ENCODE measurements at regions not wholly inside any gene's neighbourhood (a gene's known extent, or its start where the extent isn't known, plus 50 kb on each side); places are given as distances from the start of the nearest gene placed in this dataset.
"Not testable (repeated sequence)": the region's sequence is repeated elsewhere in the genome, so short reads cannot be mapped to it uniquely, and the experiment has no call there.

DNA sequence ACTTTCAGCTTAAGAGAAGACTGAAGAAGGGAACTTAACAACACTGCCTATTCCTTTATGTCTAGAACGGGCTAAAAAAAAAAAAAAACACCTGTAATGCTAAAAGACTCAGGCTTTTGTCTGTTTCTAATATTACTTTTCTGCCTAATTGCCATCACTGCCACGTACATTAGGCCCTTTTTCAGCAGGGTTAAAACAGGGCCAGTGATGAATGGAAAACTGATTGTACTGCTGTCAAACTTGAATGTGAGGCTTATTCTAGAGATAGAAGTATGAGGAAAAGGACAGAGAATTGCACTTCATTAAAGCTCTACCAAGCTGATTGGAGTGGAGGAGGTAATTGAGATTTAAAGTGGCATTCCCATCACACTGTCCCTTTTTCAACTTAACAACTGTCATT is 535.8 kb downstream of the PRKD1 start:
- ATAC-seq (ENCODE audit: low read depth) (no peak), DNase-seq (no peak)
- Mint-ChIP-seq H3K4me1 (no peaks in the 10 kb centered on the region), H3K36me3 (no peaks in the 10 kb centered on the region), H3K27ac (no peak overlapping the region), H3K27me3 (no peaks in the 10 kb centered on the region), H3K4me3 (no peak overlapping the region), H3K9me3 (no peaks in the 10 kb centered on the region)
- POLR2A ChIA-PET: no interaction called here

DNA sequence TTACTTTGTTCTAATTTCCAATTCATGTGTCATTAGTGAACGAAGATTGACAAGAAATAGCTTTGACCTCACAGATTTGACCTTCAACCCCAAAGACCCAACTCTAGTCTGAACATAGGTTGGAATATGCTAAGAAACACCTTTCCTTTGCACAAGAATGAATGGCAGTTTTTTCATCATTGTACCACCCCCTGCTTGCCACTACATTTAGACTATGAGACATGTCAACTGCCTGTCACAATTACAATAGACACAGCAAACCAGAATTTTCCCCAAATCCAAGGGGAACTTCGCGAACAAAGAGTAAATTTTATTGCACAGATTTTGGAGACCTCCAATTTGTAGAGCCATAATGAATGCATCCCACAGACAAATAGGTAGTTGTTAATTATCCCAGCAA is 535.4 kb downstream of the PRKD1 start:
- H3K27me3 Mint-ChIP-seq: no peaks in the 10 kb centered on the region

DNA sequence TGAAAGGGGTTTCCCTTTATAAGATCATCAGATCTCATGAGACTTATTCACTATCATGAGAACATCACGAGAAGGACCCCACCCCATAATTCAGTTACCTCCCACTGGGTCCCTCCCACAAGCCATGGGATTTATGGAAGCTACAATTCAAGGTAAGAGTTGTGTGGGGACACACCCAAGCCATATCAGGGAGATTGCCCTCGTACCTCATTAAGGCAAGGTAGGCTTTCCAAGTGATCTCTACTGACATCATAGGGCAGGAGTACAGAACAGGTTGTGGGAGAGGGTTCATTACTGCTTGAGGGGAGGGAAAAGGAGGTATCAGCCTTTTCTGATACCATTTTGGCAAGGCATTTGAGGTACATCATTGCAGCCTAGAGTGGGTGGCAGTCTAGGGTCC is 524.6 kb downstream of the PRKD1 start:
- Mint-ChIP-seq H3K27ac (no peak overlapping the region), H3K9me3 (peaks cover 9% of the 10 kb centered on the region), H3K36me3 (no peaks in the 10 kb centered on the region), H3K4me3 (no peak overlapping the region), H3K27me3 (no peaks in the 10 kb centered on the region), H3K4me1 (no peaks in the 10 kb centered on the region)
- DNase-seq (no peak), ATAC-seq (ENCODE audit: low read depth) (no peak)
- POLR2A ChIA-PET: no interaction called here

More for the DNA sequence above, 535.4 kb downstream of the PRKD1 start:
- Mint-ChIP-seq H3K4me1 (no peaks in the 10 kb centered on the region), H3K9me3 (no peaks in the 10 kb centered on the region), H3K4me3 (no peak overlapping the region), H3K27ac (no peak overlapping the region), H3K36me3 (no peaks in the 10 kb centered on the region)
- ATAC-seq (ENCODE audit: low read depth): no peak
- DNase-seq: no peak
- POLR2A ChIA-PET: no interaction called here

DNA sequence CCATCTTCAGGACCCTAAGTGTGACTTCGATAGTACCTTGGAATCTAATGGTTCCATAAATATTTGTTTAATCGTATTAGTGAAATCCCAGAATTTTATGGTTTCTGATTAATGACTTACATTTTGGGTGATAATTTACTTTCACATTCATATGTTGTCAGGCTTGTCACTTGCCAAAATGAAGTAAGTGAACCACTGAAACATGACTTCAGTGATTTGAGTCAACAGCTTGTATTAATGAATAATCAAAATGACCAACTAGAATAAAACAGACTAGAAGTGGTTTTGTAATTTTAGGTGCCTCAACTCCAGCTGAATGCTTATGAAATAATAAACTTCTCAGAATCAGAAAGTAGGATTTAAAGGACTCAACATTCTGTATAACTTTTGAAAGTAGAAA is 517.1 kb downstream of the PRKD1 start:
- DNase-seq (no peak), ATAC-seq (ENCODE audit: low read depth) (no peak)
- H3K36me3 Mint-ChIP-seq: no peaks in the 10 kb centered on the region
- peaks cover 19% of the 10 kb centered on the region for H3K9me3 Mint-ChIP-seq
- no peaks in the 10 kb centered on the region for H3K27me3 Mint-ChIP-seq
- H3K27ac Mint-ChIP-seq: no peak overlapping the region
- no peak overlapping the region for H3K4me3 Mint-ChIP-seq
- POLR2A ChIA-PET: no interaction called here
- no peaks in the 10 kb centered on the region for H3K4me1 Mint-ChIP-seq

DNA sequence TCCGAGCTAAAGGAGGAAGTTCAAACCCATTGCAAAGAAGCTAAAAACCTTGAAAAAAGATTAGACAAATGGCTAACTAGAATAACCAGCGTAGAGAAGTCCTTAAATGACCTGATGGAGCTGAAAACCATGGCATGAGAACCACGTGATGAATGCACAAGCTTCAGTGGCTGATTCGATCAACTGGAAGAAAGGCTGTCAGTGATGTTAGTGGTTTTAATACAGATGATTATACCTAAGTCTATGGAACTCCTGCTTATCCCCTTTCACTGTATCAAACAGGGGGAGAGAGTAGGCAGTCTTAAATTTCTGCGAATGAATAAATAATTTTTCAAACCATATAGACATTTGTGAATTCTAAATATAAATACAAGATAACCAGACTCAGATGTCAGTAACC is 512.7 kb downstream of the PRKD1 start:
- H3K4me1 Mint-ChIP-seq; H3K9me3 Mint-ChIP-seq; H3K4me3 Mint-ChIP-seq; DNase-seq; H3K36me3 Mint-ChIP-seq; POLR2A ChIA-PET; ATAC-seq (ENCODE audit: low read depth); H3K27ac Mint-ChIP-seq; H3K27me3 Mint-ChIP-seq: not testable (repeated sequence)

DNA sequence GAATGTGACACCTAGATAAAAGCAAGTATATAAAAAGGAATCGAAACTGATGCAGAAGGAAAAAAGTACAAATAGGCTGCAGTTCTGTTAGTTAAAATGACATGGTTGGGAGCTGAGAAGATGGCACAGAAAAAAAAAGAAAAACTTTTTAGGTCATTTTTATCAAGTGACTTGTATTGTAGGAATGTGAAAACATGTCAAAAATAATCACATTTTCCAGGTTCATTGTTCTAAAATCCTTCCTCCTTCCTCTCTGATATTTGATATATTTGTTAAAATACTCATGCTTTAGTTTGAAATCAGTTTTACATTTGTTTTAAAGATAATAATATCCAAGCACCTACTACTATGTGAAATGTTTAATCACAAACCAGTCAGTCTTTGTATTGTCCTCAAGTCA is 507.9 kb downstream of the PRKD1 start:
- no peak overlapping the region for H3K27ac Mint-ChIP-seq
- DNase-seq: no peak

DNA sequence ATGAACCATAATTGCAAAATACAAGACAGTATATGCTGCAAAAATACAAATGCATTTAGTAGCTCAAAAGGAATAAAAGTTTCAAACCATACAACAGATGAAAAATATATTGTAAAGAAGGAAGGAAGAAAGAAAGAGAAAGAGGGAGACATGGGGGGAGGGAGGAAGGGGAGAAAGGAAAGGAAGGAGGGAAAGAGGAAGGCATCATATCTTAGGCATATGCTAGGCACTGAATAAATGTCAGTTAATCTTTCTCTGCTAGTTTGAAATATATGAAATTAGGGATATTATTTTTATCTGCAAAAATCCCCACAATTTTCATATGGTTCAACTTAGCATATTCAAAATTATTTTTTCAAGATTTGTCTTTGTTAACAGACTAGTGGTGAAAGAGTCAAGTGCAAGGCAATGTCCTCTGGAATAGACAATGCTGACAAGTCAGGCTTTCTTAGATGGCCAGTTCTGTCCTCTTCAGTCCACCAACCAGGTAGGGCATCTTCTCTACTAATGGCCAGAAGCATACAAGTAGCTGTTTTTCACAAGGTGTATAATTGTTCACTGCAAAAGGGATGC is 506.4 kb downstream of the PRKD1 start:
- DNase-seq (no peak), ATAC-seq (ENCODE audit: low read depth) (no peak)
- Mint-ChIP-seq H3K27ac (no peak overlapping the region), H3K9me3 (peaks cover 3% of the 10 kb centered on the region), H3K36me3 (no peaks in the 10 kb centered on the region), H3K4me3 (no peak overlapping the region), H3K27me3 (no peaks in the 10 kb centered on the region), H3K4me1 (no peaks in the 10 kb centered on the region)
- POLR2A ChIA-PET: no interaction called here

More for the DNA sequence above, 507.9 kb downstream of the PRKD1 start:
- H3K27me3 Mint-ChIP-seq: no peaks in the 10 kb centered on the region
- no peak for ATAC-seq (ENCODE audit: low read depth)
- no peak overlapping the region for H3K4me3 Mint-ChIP-seq
- H3K9me3 Mint-ChIP-seq: peaks cover 3% of the 10 kb centered on the region
- H3K4me1 Mint-ChIP-seq: no peaks in the 10 kb centered on the region
- H3K36me3 Mint-ChIP-seq: no peaks in the 10 kb centered on the region
- POLR2A ChIA-PET: no interaction called here

DNA sequence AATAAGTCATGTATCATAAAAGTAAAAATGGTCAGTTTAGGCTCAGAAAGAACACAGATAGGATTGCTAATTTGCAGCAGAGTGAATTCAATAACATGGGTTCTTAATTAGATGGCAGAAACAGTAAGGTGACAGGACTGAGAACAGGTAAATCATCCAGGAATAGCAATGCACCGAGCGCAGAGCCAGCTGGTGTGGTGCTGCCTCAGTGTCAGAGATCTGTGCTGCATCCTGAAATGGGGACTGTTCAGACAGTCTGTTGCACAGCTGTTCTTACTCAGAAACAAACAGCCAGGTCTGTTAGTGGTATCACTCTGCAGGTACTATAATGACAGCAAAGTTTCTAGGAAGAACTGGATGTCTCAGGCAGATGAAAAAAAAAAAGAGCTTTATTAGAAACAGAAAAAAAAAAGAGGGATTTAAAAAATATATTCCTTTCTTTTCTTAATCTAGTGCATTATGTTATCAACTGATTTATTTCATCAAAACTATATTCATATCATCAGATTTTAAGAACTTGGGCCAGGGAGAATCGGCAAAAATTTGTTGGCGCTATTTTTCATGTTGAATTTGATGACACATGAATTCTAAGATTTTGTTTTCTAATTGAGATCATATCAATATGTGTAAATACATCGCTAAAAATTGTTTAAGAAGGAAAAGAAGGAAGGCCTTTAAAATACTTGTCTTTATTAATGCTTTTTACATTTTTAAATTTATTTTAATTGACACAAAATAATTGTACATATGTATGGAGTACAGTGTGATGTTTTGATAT is 501.8 kb downstream of the PRKD1 start:
- Mint-ChIP-seq H3K4me3 (no peak overlapping the region), H3K9me3 (peaks cover 7% of the 10 kb centered on the region), H3K36me3 (no peaks in the 10 kb centered on the region), H3K4me1 (no peaks in the 10 kb centered on the region), H3K27me3 (no peaks in the 10 kb centered on the region), H3K27ac (no peak overlapping the region)
- ATAC-seq (ENCODE audit: low read depth) (no peak), DNase-seq (no peak)
- POLR2A ChIA-PET: no interaction called here

DNA sequence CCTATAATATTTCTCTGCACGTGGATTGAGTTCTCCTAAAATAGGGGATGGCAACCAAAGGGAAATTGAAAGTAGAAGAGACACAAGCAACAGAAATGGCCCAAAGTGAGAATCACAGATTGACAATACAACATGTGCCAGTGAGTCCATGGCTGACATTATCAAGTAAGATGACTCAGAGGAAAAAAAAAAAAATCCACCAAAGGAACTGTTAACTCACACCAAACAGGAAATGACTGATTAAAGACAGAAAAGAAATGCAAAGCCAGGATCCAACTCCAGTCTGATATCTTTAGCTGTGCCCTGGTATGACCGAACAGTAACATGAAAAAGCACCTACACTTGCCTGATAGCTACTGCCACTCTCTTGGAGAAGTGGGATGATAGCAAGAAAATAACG is 485.0 kb downstream of the PRKD1 start:
- ATAC-seq (ENCODE audit: low read depth) (no peak), DNase-seq (no peak)
- no peak overlapping the region for H3K4me3 Mint-ChIP-seq
- no peaks in the 10 kb centered on the region for H3K36me3 Mint-ChIP-seq
- H3K27me3 Mint-ChIP-seq: no peaks in the 10 kb centered on the region
- no peak overlapping the region for H3K27ac Mint-ChIP-seq
- peaks cover 8% of the 10 kb centered on the region for H3K9me3 Mint-ChIP-seq
- POLR2A ChIA-PET: no interaction called here
- no peaks in the 10 kb centered on the region for H3K4me1 Mint-ChIP-seq

DNA sequence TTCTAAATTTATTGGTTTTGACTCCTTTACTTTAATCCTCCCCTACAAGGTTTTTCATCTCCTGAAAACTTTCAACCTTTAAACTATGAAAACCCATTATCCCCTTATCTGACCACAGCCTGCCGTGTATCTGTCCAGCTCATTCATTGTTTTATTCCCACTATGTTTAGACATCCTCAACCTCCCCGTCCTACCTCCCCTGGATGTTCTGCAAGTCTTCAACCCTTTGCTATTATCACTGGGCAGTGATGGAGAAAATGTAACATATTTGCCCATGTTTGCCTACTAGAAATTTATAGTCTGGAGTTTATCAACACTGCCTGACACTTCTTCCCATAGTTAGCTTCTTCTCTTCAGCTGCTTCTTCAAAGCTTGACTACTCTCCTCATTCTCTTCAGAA is 483.4 kb downstream of the PRKD1 start:
- no peak for ATAC-seq (ENCODE audit: low read depth)
- POLR2A ChIA-PET: no interaction called here
- no peak for DNase-seq

DNA sequence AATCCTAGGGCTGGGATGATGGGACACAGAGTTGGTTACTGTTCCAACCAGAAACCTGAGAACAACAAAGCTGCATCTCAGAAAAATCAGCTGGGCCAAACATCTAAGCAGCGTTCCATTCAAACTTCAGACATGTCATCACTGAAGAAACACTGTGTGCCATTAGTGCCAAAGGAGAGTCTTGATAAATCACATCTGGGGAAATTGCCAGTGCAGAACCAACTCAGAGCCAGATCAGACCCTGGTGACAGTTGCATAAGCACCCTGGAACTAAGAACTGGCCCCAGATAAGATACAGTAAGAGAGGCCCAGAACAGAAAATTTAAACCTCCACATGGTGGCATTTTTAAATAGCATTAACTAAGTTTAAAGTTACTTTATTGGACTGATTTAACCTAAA is 482.8 kb downstream of the PRKD1 start:
- H3K27ac Mint-ChIP-seq: no peak overlapping the region
- peaks cover 5% of the 10 kb centered on the region for H3K9me3 Mint-ChIP-seq
- no peaks in the 10 kb centered on the region for H3K4me1 Mint-ChIP-seq
- no peak overlapping the region for H3K4me3 Mint-ChIP-seq
- ATAC-seq (ENCODE audit: low read depth) (no peak), DNase-seq (no peak)
- no peaks in the 10 kb centered on the region for H3K36me3 Mint-ChIP-seq
- POLR2A ChIA-PET: no interaction called here
- no peaks in the 10 kb centered on the region for H3K27me3 Mint-ChIP-seq

More for the DNA sequence above, 483.4 kb downstream of the PRKD1 start:
- H3K27me3 Mint-ChIP-seq: no peaks in the 10 kb centered on the region
- no peak overlapping the region for H3K4me3 Mint-ChIP-seq
- peak overlapping the region; percentile 8 for H3K27ac Mint-ChIP-seq
- no peaks in the 10 kb centered on the region for H3K4me1 Mint-ChIP-seq
- no peaks in the 10 kb centered on the region for H3K36me3 Mint-ChIP-seq
- peaks cover 5% of the 10 kb centered on the region for H3K9me3 Mint-ChIP-seq

DNA sequence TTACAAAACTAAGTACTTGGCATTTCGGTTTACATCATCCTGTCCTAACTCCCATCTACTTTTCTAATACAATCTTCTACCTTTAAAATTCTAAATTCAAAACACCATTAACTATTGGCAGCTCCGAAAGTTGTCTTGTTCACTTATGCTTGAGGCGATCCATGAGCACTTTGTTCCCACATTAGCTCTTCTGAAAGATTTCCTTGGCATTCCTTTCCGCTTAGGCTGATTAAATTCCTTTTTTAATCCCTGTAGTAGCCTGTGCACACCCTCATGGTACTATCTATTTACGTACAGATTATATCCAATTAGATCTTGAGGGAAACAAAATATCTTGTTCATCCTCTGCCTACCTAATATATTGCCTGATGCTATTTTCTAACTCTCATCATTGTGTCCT is 480.7 kb downstream of the PRKD1 start:
- POLR2A ChIA-PET: no interaction called here
- Mint-ChIP-seq H3K27ac (no peak overlapping the region), H3K4me3 (no peak overlapping the region), H3K27me3 (no peaks in the 10 kb centered on the region), H3K36me3 (no peaks in the 10 kb centered on the region), H3K9me3 (peaks cover 5% of the 10 kb centered on the region), H3K4me1 (no peaks in the 10 kb centered on the region)
- DNase-seq (no peak), ATAC-seq (ENCODE audit: low read depth) (no peak)

DNA sequence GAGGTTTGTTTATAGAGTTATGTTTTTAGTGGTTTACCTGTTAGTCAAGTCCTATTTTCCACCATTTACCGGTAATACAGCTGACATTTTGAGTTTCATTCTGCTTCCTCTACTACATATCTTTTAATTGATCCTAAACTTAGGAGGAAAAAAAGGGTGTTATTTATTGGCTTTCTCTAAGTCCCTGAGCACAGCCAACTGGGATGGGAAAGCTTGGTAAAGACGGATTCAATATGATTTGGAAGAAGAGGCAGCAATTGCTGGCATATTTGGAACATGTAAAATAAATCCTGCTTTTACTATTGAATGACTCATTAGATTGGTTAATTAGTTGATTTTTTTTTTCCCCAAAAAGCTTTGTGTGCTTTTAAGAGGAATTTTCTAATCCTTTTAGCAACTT is 475.7 kb downstream of the PRKD1 start:
- Mint-ChIP-seq H3K4me3 (no peak overlapping the region), H3K27ac (no peak overlapping the region), H3K36me3 (no peaks in the 10 kb centered on the region), H3K4me1 (no peaks in the 10 kb centered on the region), H3K27me3 (no peaks in the 10 kb centered on the region), H3K9me3 (no peaks in the 10 kb centered on the region)
- ATAC-seq (ENCODE audit: low read depth): no peak
- DNase-seq: no peak
- POLR2A ChIA-PET: no interaction called here

DNA sequence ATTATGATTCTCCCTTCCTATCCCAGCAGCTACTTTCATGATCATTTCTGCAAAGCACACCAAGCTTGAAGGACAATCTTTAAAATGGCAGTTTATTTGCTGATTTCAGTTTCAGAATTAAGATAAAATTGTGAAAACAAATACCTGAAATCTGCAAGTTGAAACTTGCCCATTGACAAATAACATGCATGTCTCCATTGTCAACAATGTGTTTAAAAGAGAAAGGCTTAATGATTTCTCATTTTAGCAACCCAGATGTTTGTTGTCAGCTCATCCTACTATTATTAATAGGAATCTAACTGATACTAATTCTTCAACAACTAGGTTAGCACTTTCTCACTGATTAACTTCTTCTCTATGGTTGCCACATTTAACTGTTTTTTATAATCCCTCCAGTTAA is 474.6 kb downstream of the PRKD1 start:
- no peak for DNase-seq
- H3K9me3 Mint-ChIP-seq: no peaks in the 10 kb centered on the region
- H3K4me1 Mint-ChIP-seq: no peaks in the 10 kb centered on the region
- H3K4me3 Mint-ChIP-seq: no peak overlapping the region
- H3K36me3 Mint-ChIP-seq: no peaks in the 10 kb centered on the region
- POLR2A ChIA-PET: no interaction called here
- no peak overlapping the region for H3K27ac Mint-ChIP-seq
- ATAC-seq (ENCODE audit: low read depth): no peak
- H3K27me3 Mint-ChIP-seq: no peaks in the 10 kb centered on the region

All from activated naive CD8-positive, alpha-beta T cell treated with anti-CD3 and anti-CD28 coated beads, Interleukin-2, amount 10 ng/mL, durations not matched to agents 7 days and 5 days (primary cell).